ENCODE measurements at regions not wholly inside any gene's neighbourhood (a gene's known extent, or its start where the extent isn't known, plus 50 kb on each side); places are given as distances from the start of the nearest gene placed in this dataset.

DNA sequence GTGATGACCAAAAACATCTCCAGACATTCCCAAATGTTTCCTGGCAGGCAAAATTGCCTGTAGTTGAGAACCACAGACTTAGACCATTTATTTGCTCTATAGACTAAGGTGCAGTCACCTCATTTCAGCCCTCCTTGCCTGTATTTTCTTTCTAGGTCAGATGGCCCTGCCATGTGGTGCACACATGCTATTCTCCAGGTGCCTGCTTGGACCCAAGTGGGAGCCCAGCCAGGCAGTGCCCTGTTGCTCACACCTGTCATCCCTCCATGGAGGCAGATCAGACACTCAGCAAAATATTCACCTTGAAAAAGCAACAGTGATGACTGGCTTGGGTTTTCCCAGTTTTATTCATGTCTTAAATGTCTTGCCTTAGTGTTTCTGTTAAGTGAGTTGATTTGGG is 311.4 kb downstream of the TFAP2C start:
- no peak overlapping the region for H3K9ac ChIP-seq
- H3K4me3 ChIP-seq, result no peak overlapping the region
- no peak overlapping the region for H3K4me2 ChIP-seq
- no peak for TF ChIP-seq Cebpa-rat (IDR thresholded peaks at IDR 0.05)
- H3K36me3 ChIP-seq, result no peaks in the 10 kb centered on the region
- H3K9me3 ChIP-seq, result no peaks in the 10 kb centered on the region
- no peaks in the 10 kb centered on the region for H4K20me1 ChIP-seq
- no peaks in the 10 kb centered on the region for H3K27me3 ChIP-seq
- H3K27ac ChIP-seq, result no peak overlapping the region
- peaks cover 11% of the 10 kb centered on the region for H3K4me1 ChIP-seq

- H3K4me1 ChIP-seq, result peaks cover 3% of the 10 kb centered on the region
- no peaks in the 10 kb centered on the region for H4K20me1 ChIP-seq
- no peak overlapping the region for H3K4me3 ChIP-seq
- no peak overlapping the region for H3K4me2 ChIP-seq
- no peaks in the 10 kb centered on the region for H3K9me3 ChIP-seq
- no peaks in the 10 kb centered on the region for H3K27me3 ChIP-seq
- H3K36me3 ChIP-seq, result no peaks in the 10 kb centered on the region
- no peak overlapping the region for H3K9ac ChIP-seq
- TF ChIP-seq Cebpa-rat (IDR thresholded peaks at IDR 0.05), result no peak
- H3K27ac ChIP-seq, result no peak overlapping the region
Measured at GRCh38 chr20:56941101-56941686, 312.1 kb downstream of the TFAP2C start.

DNA sequence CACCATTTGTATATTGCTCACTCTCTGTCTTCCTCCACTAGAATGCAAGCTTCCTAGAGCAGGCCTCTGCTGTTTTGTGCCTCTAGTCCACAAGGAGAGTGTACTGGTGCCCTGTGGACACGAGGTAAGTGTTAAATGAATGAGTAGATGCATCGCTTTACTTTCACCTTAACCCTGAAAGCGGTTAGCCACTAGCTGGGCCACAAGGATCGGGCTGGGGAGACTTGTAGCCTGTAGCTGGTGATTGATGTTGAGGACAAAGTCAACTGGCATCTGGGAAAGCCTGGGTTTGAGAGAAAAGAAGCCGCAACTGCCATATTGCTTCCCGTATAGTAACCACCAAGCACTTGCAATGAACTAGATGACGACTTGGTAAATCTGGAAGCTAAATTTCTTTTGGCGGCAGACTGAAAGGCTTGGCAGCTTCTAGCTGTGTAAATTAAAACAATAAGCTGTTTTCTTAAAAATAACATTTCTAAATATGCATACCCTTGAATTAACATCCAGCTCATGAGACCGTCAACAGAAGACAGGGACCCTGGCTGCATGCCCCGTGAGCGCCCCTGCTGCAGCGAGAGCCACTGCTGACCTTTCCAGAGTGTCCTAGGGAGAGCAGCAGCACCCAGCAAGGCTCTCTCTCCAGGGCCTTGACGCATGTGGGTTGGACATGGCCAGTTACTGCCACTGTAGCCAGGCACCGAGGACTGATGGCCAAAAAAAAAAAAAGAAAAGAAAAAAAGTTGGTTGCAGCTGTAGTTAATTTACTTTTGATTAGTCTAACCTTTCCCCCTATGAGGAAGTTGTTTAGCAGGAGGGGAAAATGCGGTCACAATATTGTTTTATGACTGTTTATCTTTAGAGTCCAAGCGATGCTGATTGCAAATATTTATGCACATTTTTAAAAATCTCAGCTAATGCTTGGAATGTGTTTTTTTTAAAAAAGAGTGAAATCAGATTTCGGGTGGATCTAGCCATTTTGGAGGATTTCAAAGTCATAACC is 315.1 kb downstream of the TFAP2C start:
- H3K4me1 ChIP-seq, result no peaks in the 10 kb centered on the region
- H3K4me2 ChIP-seq, result no peak overlapping the region
- H3K9me3 ChIP-seq, result no peaks in the 10 kb centered on the region
- H4K20me1 ChIP-seq, result no peaks in the 10 kb centered on the region
- no peaks in the 10 kb centered on the region for H3K36me3 ChIP-seq
- H3K4me3 ChIP-seq, result no peak overlapping the region
- H3K9ac ChIP-seq, result no peak overlapping the region
- H3K27me3 ChIP-seq, result no peaks in the 10 kb centered on the region
- no peak for TF ChIP-seq Cebpa-rat (IDR thresholded peaks at IDR 0.05)
- no peak overlapping the region for H3K27ac ChIP-seq

DNA sequence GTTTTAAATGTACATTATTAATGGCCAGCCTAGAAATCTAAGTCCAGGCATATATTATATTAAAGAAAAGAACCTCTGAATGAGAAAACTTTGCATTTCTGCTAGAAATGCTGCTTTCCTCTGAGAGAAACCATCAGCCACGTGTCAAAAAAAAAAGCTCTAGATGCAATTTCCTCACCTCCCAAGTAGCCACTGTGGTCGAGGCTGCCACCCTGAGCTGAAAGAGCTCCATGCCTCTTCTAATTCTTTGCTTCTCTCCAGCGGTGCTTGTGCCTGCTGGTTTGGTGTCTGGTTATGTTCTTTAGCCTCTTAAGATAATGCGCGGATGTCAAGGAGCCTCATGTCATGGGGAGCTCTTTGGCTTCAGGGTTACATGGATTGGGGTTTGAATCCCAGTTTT is 316.0 kb downstream of the TFAP2C start:
- Histone ChIP-seq H3K9ac (no peak overlapping the region), H3K4me1 (no peaks in the 10 kb centered on the region)

GRCh38 chr20:56945901-56946300 is 316.8 kb downstream of the TFAP2C start:
- no peaks in the 10 kb centered on the region for H3K36me3 ChIP-seq
- H3K4me1 ChIP-seq, result no peaks in the 10 kb centered on the region
- H3K9ac ChIP-seq, result no peak overlapping the region
- H3K27ac ChIP-seq, result no peak overlapping the region
- H3K4me2 ChIP-seq, result no peak overlapping the region
- H3K4me3 ChIP-seq, result no peak overlapping the region
- H3K27me3 ChIP-seq, result no peaks in the 10 kb centered on the region
- H4K20me1 ChIP-seq, result no peaks in the 10 kb centered on the region
- no peaks in the 10 kb centered on the region for H3K9me3 ChIP-seq
- TF ChIP-seq Cebpa-rat (IDR thresholded peaks at IDR 0.05), result no peak

More for the DNA sequence above, 316.0 kb downstream of the TFAP2C start:
- Histone ChIP-seq H3K27ac (no peak overlapping the region), H3K4me3 (no peak overlapping the region), H3K36me3 (no peaks in the 10 kb centered on the region), H4K20me1 (no peaks in the 10 kb centered on the region), H3K27me3 (no peaks in the 10 kb centered on the region), H3K9me3 (no peaks in the 10 kb centered on the region), H3K4me2 (no peak overlapping the region)
- TF ChIP-seq Cebpa-rat (IDR thresholded peaks at IDR 0.05), result no peak

- no peak overlapping the region for H3K9ac ChIP-seq
- no peaks in the 10 kb centered on the region for H4K20me1 ChIP-seq
- no peak overlapping the region for H3K27ac ChIP-seq
- no peak for TF ChIP-seq Cebpa-rat (IDR thresholded peaks at IDR 0.05)
- H3K4me3 ChIP-seq, result no peak overlapping the region
- no peaks in the 10 kb centered on the region for H3K9me3 ChIP-seq
- no peaks in the 10 kb centered on the region for H3K4me1 ChIP-seq
- no peaks in the 10 kb centered on the region for H3K36me3 ChIP-seq
- H3K27me3 ChIP-seq, result no peaks in the 10 kb centered on the region
- H3K4me2 ChIP-seq, result no peak overlapping the region
Measured at GRCh38 chr20:56949318-56949717, 317.1 kb downstream of the BMP7 start.

- H3K27ac ChIP-seq, result no peak overlapping the region
- no peak overlapping the region for H3K4me3 ChIP-seq
- no peak for TF ChIP-seq Cebpa-rat (IDR thresholded peaks at IDR 0.05)
- H3K4me2 ChIP-seq, result no peak overlapping the region
- no peaks in the 10 kb centered on the region for H4K20me1 ChIP-seq
- H3K9me3 ChIP-seq, result no peaks in the 10 kb centered on the region
- H3K27me3 ChIP-seq, result no peaks in the 10 kb centered on the region
- H3K4me1 ChIP-seq, result peaks cover 22% of the 10 kb centered on the region
- H3K36me3 ChIP-seq, result no peaks in the 10 kb centered on the region
- no peak overlapping the region for H3K9ac ChIP-seq
Measured at GRCh38 chr20:56952258-56953047, 314.0 kb downstream of the BMP7 start.

DNA sequence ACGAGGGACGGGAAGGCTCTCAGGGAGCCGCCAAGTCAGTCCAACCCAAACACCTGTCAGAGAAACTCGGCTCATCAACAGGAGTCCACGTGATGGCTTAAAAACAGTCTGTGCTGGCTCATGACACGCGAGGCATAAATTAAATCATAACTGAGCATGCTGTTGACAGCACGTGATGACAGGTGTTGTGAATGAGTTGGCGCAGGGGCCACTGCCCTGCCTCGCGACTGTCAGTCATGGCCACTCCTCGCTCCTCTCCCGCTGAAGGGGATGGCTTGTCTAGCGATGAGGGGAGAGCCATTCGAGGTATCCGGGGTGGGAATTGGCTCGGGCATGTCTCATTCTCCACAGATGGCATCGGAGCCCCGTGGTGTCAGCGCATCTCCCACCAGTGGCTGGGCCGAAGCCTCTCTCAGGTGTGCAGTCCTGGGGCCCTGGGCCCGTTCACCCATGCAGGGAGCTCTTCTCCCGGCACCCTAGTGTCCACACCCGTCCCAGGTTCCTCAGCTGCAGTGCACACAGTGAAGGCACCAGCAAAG is 313.3 kb downstream of the BMP7 start:
- Histone ChIP-seq H3K27me3 (no peaks in the 10 kb centered on the region), H3K9me3 (no peaks in the 10 kb centered on the region), H3K36me3 (no peaks in the 10 kb centered on the region), H3K27ac (no peak overlapping the region), H3K9ac (no peak overlapping the region), H4K20me1 (no peaks in the 10 kb centered on the region), H3K4me2 (no peak overlapping the region), H3K4me1 (peaks cover 29% of the 10 kb centered on the region), H3K4me3 (no peak overlapping the region)
- TF ChIP-seq Cebpa-rat (IDR thresholded peaks at IDR 0.05), result no peak

GRCh38 chr20:56954797-56955196 is 311.6 kb downstream of the BMP7 start:
- peaks cover 31% of the 10 kb centered on the region for H3K4me1 ChIP-seq
- no peak overlapping the region for H3K27ac ChIP-seq
- H3K9me3 ChIP-seq, result no peaks in the 10 kb centered on the region
- no peak overlapping the region for H3K4me3 ChIP-seq
- H3K27me3 ChIP-seq, result no peaks in the 10 kb centered on the region
- no peak for TF ChIP-seq Cebpa-rat (IDR thresholded peaks at IDR 0.05)
- H3K36me3 ChIP-seq, result no peaks in the 10 kb centered on the region
- H3K9ac ChIP-seq, result no peak overlapping the region
- no peaks in the 10 kb centered on the region for H4K20me1 ChIP-seq
- H3K4me2 ChIP-seq, result no peak overlapping the region

Data from BLaER1 (cell line).